ENCODE measurements at regions not wholly inside any gene's neighbourhood (a gene's known extent, or its start where the extent isn't known, plus 50 kb on each side); places are given as distances from the start of the nearest gene placed in this dataset.
"Not testable (repeated sequence)": the region's sequence is repeated elsewhere in the genome, so short reads cannot be mapped to it uniquely, and the experiment has no call there.

- ATAC-seq (replicated peaks) = no peak
- peaks cover 7% of the 10 kb centered on the region for H3K27me3 Mint-ChIP-seq
These were observed 93.7 kb upstream of the EHBP1 start for GRCh38 chr2:62611854-62612253.

GRCh38 chr2:62605471-62605870 is 99.5 kb upstream of the TMEM17 start:
- not testable (repeated sequence) for H3K9me3 Mint-ChIP-seq; H3K27ac Mint-ChIP-seq; H3K36me3 Mint-ChIP-seq (ENCODE audit: low read depth); H3K4me1 Mint-ChIP-seq; ATAC-seq (replicated peaks); H3K4me3 Mint-ChIP-seq
- H3K27me3 Mint-ChIP-seq = peaks cover 26% of the 10 kb centered on the region

More at GRCh38 chr2:62611854-62612253, 93.7 kb upstream of the EHBP1 start:
- Mint-ChIP-seq H3K4me1 (no peaks in the 10 kb centered on the region), H3K36me3 (ENCODE audit: low read depth) (no peaks in the 10 kb centered on the region), H3K27ac (no peak overlapping the region), H3K4me3 (no peak overlapping the region), H3K9me3 (no peaks in the 10 kb centered on the region)

- Mint-ChIP-seq H3K27me3 (peaks cover 26% of the 10 kb centered on the region), H3K4me3 (no peak overlapping the region), H3K4me1 (no peaks in the 10 kb centered on the region), H3K36me3 (ENCODE audit: low read depth) (no peaks in the 10 kb centered on the region), H3K9me3 (no peaks in the 10 kb centered on the region), H3K27ac (no peak overlapping the region)
- no peak for ATAC-seq (replicated peaks)
These were observed 98.3 kb upstream of the TMEM17 start for GRCh38 chr2:62604336-62604735.

GRCh38 chr2:62603154-62603712 is 97.2 kb upstream of the TMEM17 start:
- no peaks in the 10 kb centered on the region for H3K9me3 Mint-ChIP-seq
- H3K27me3 Mint-ChIP-seq = peaks cover 26% of the 10 kb centered on the region
- no peak overlapping the region for H3K27ac Mint-ChIP-seq
- no peaks in the 10 kb centered on the region for H3K36me3 Mint-ChIP-seq (ENCODE audit: low read depth)
- H3K4me1 Mint-ChIP-seq = no peaks in the 10 kb centered on the region
- no peak overlapping the region for H3K4me3 Mint-ChIP-seq
- ATAC-seq (replicated peaks) = no peak

- not testable (repeated sequence) for H3K4me1 Mint-ChIP-seq; H3K9me3 Mint-ChIP-seq; H3K36me3 Mint-ChIP-seq (ENCODE audit: low read depth); ATAC-seq (replicated peaks); H3K4me3 Mint-ChIP-seq; H3K27ac Mint-ChIP-seq
- peaks cover 16% of the 10 kb centered on the region for H3K27me3 Mint-ChIP-seq
These were observed 93.8 kb upstream of the TMEM17 start for GRCh38 chr2:62599674-62600410.

- Mint-ChIP-seq H3K9me3 (no peaks in the 10 kb centered on the region), H3K27ac (no peak overlapping the region), H3K4me1 (no peaks in the 10 kb centered on the region), H3K36me3 (ENCODE audit: low read depth) (no peaks in the 10 kb centered on the region), H3K27me3 (peaks cover 3% of the 10 kb centered on the region), H3K4me3 (no peak overlapping the region)
- ATAC-seq (replicated peaks) = no peak
These were observed 91.3 kb upstream of the TMEM17 start for GRCh38 chr2:62597323-62597722.

- ATAC-seq (replicated peaks) = no peak
- no peaks in the 10 kb centered on the region for H3K4me1 Mint-ChIP-seq
- H3K36me3 Mint-ChIP-seq (ENCODE audit: low read depth) = no peaks in the 10 kb centered on the region
- no peaks in the 10 kb centered on the region for H3K9me3 Mint-ChIP-seq
- peaks cover 3% of the 10 kb centered on the region for H3K27me3 Mint-ChIP-seq
- no peak overlapping the region for H3K4me3 Mint-ChIP-seq
- H3K27ac Mint-ChIP-seq = no peak overlapping the region
These were observed 90.3 kb upstream of the TMEM17 start for GRCh38 chr2:62596061-62596921.

- Mint-ChIP-seq H3K36me3 (ENCODE audit: low read depth) (no peaks in the 10 kb centered on the region), H3K27ac (no peak overlapping the region), H3K4me3 (no peak overlapping the region), H3K9me3 (no peaks in the 10 kb centered on the region), H3K4me1 (no peaks in the 10 kb centered on the region), H3K27me3 (peaks cover 4% of the 10 kb centered on the region)
- no peak for ATAC-seq (replicated peaks)
These were observed 89.5 kb upstream of the TMEM17 start for GRCh38 chr2:62595474-62595873.

- no peaks in the 10 kb centered on the region for H3K36me3 Mint-ChIP-seq (ENCODE audit: low read depth)
- H3K27me3 Mint-ChIP-seq = peaks cover 6% of the 10 kb centered on the region
- no peak overlapping the region for H3K27ac Mint-ChIP-seq
- no peak for ATAC-seq (replicated peaks)
- no peaks in the 10 kb centered on the region for H3K9me3 Mint-ChIP-seq
- H3K4me3 Mint-ChIP-seq = no peak overlapping the region
- H3K4me1 Mint-ChIP-seq = no peaks in the 10 kb centered on the region
These were observed 87.8 kb upstream of the TMEM17 start for GRCh38 chr2:62593825-62594224.

GRCh38 chr2:62591491-62591890 is 85.5 kb upstream of the TMEM17 start:
- H3K4me3 Mint-ChIP-seq = no peak overlapping the region
- no peak for ATAC-seq (replicated peaks)
- H3K27me3 Mint-ChIP-seq = peaks cover 13% of the 10 kb centered on the region
- no peak overlapping the region for H3K27ac Mint-ChIP-seq
- no peaks in the 10 kb centered on the region for H3K4me1 Mint-ChIP-seq
- H3K36me3 Mint-ChIP-seq (ENCODE audit: low read depth) = no peaks in the 10 kb centered on the region
- no peaks in the 10 kb centered on the region for H3K9me3 Mint-ChIP-seq

GRCh38 chr2:62589691-62590356 is 83.8 kb upstream of the TMEM17 start:
- Mint-ChIP-seq H3K36me3 (ENCODE audit: low read depth) (no peaks in the 10 kb centered on the region), H3K27me3 (peaks cover 17% of the 10 kb centered on the region), H3K9me3 (no peaks in the 10 kb centered on the region), H3K4me1 (no peaks in the 10 kb centered on the region), H3K27ac (no peak overlapping the region), H3K4me3 (no peak overlapping the region)
- ATAC-seq (replicated peaks) = no peak

- H3K4me1 Mint-ChIP-seq = no peaks in the 10 kb centered on the region
- H3K9me3 Mint-ChIP-seq = no peaks in the 10 kb centered on the region
- H3K27ac Mint-ChIP-seq = no peak overlapping the region
- no peaks in the 10 kb centered on the region for H3K36me3 Mint-ChIP-seq (ENCODE audit: low read depth)
- H3K4me3 Mint-ChIP-seq = no peak overlapping the region
- peaks cover 17% of the 10 kb centered on the region for H3K27me3 Mint-ChIP-seq
- no peak for ATAC-seq (replicated peaks)
These were observed 81.6 kb upstream of the TMEM17 start for GRCh38 chr2:62587592-62587991.

- H3K27me3 Mint-ChIP-seq = peaks cover 17% of the 10 kb centered on the region
- no peaks in the 10 kb centered on the region for H3K9me3 Mint-ChIP-seq
- no peak for ATAC-seq (replicated peaks)
- H3K36me3 Mint-ChIP-seq (ENCODE audit: low read depth) = no peaks in the 10 kb centered on the region
- H3K4me3 Mint-ChIP-seq = no peak overlapping the region
- H3K4me1 Mint-ChIP-seq = no peaks in the 10 kb centered on the region
- no peak overlapping the region for H3K27ac Mint-ChIP-seq
These were observed 81.0 kb upstream of the TMEM17 start for GRCh38 chr2:62586981-62587380.

GRCh38 chr2:62578803-62579640 is 73.0 kb upstream of the TMEM17 start:
- H3K27ac Mint-ChIP-seq = no peak overlapping the region
- ATAC-seq (replicated peaks) = no peak
- H3K36me3 Mint-ChIP-seq (ENCODE audit: low read depth) = no peaks in the 10 kb centered on the region
- no peak overlapping the region for H3K4me3 Mint-ChIP-seq
- peaks cover 5% of the 10 kb centered on the region for H3K27me3 Mint-ChIP-seq
- H3K4me1 Mint-ChIP-seq = no peaks in the 10 kb centered on the region
- peaks cover 6% of the 10 kb centered on the region for H3K9me3 Mint-ChIP-seq
